ENCODE measurements at regions not wholly inside any gene's neighbourhood (a gene's known extent, or its start where the extent isn't known, plus 50 kb on each side); places are given as distances from the start of the nearest gene placed in this dataset.
"Not testable (repeated sequence)": the region's sequence is repeated elsewhere in the genome, so short reads cannot be mapped to it uniquely, and the experiment has no call there.

DNA sequence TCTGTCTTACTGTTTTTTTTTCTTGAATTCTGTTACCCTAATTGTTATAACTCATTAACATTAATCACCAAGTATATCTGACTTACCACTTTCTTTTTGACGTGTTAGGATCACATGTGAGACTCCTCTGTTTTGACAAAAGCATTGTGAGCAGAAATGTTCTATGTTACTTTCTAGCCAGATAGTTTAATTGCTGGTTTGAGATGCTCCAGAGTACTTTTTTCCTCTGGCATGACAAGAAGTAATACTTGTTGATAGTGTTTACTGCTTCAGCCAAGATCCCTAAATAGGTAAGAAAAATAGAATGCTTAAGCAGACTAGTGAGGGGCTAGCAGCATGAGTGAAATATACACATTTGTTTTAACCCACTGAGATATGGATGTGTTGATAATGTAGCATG is 303.9 kb upstream of the PABPC4L start:
- DNase-seq: no peak

GRCh38 chr4:134501973-134502643 is 300.5 kb upstream of the PABPC4L start:
- DNase-seq: no peak

GRCh38 chr4:134501488-134501887 is 299.9 kb upstream of the PABPC4L start:
- DNase-seq: not testable (repeated sequence)

DNA sequence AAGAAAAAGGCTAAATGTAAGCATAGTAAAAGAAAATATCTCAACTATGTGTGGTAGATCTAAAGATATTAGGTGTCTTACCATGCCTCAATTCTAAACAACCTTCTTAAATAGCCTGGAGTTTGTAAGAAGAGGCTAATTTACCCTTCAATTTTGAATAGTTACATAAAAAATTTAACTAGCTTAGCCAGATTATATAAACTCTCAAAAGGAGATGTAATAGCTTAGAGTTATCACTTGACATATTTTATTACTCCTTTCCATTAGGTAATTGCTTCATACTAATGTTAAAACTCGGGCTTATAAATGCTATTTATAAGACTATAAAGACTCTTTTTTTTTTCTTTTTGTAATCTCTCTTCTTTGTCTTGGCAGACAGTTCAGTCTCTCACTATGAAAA is 297.5 kb upstream of the PABPC4L start:
- no peak for DNase-seq

GRCh38 chr4:134490863-134491262 is 289.3 kb upstream of the PABPC4L start:
- DNase-seq: no peak

DNA sequence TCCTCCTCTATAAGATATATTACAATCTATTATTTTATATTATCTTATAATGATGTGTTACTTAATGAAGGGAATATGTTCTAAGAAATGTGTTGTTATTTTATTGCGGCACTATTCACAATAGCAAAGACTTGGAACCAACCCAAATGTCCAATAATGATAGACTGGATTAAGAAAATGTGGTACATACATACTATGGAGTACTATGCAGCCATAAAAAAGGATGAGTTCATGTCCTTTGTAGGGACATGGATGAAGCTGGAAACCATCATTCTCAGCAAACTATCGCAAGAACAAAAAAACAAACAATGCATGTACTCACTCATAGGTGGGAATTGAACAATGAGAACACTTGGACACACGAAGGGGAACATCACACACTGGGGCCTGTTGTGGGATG is 281.9 kb upstream of the PABPC4L start:
- not testable (repeated sequence) for DNase-seq

- no peak for DNase-seq
These were observed 270.0 kb upstream of the PABPC4L start for GRCh38 chr4:134471569-134471968.

GRCh38 chr4:134470544-134470943 is 269.0 kb upstream of the PABPC4L start:
- DNase-seq: peak; percentile 3

- no peak for DNase-seq
These were observed 263.8 kb upstream of the PABPC4L start for GRCh38 chr4:134465417-134465816.

DNA sequence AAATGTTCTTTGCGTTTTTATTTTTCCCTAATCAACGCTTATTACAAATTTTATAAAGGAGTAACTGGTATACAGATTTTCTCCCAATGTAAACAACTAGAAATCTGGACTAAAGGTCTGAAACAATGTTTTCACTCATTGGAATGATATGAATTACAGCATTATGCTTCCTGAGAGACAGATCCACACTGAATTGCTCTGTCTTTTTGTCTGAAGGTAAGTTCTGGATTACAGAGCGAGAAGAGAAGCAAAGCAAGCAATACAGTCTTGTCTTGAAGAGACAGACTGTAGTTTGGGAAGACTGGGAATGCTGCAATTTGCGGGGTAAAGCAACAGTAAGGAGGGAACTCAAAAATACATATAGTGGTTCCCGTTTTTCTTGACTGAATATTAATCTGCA is 262.2 kb upstream of the PABPC4L start:
- no peak for DNase-seq

GRCh38 chr4:134426821-134427220 is 225.2 kb upstream of the PABPC4L start:
- DNase-seq: no peak

DNA sequence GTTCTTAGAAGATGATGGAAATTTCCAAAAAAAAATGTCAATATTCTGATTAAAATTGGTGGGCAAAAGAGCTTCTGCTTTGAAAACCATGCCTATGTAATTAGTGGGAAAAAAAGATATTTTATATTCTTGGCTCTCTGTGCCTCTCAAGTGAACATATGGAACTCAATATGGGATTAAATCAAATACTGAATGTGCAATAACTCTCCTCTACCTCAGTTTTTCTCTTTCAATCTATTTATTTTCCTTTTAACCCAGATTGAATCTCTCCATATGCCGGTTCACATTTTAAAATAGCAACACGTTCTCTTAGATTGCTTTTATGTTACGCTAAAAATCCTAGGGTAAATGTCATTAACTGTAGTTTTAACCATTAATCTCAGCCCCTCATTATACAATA is 224.2 kb upstream of the PABPC4L start:
- DNase-seq: no peak

GRCh38 chr4:134422776-134423175 is 221.2 kb upstream of the PABPC4L start:
- DNase-seq: no peak

- DNase-seq: no peak
These were observed 220.1 kb upstream of the PABPC4L start for GRCh38 chr4:134421734-134422133.

DNA sequence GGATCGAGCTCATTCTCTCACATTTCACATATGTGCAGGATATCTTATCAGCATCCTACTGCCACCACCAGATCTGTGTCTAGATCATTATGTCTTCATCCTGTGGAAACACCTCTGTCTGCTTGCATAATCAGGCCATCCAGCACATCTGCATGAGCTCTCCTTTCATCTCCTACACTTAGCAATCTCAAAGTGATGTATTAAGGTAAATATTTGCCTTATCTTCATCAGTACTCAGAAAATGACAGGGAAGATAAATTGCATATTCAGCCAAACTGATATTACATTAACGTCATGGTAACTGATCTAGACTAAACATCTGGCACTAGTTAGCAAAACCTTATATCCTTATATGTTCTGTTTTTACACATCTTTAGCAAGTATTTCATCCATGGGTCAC is 207.3 kb upstream of the PABPC4L start:
- no peak for DNase-seq

- DNase-seq: no peak
These were observed 200.2 kb upstream of the PABPC4L start for GRCh38 chr4:134401798-134402197.

DNA sequence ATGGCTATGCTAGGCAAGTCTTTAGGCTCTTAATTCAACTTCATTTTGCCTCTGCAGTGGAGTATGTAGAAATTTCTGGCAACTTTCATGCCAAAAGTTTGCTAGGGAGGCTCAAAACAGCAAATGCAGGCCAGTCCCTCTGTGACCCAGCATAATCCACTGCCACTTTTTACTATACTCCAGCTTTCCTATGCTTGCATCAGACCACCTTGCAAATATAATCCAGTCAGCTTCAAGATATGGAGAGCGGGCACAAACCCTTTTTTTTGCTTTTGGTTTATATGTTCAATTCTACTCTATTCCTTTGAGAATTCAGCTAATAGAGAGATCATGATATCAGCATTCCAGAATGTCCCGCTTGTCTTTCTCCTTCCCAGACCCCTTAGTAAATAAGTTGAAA is 192.0 kb upstream of the PABPC4L start:
- DNase-seq: no peak

GRCh38 chr4:134390319-134390718 is 188.7 kb upstream of the PABPC4L start:
- no peak for DNase-seq

GRCh38 chr4:134388351-134388750 is 186.8 kb upstream of the PABPC4L start:
- DNase-seq: no peak

- DNase-seq: no peak
These were observed 181.1 kb upstream of the PABPC4L start for GRCh38 chr4:134382478-134383227.

DNA sequence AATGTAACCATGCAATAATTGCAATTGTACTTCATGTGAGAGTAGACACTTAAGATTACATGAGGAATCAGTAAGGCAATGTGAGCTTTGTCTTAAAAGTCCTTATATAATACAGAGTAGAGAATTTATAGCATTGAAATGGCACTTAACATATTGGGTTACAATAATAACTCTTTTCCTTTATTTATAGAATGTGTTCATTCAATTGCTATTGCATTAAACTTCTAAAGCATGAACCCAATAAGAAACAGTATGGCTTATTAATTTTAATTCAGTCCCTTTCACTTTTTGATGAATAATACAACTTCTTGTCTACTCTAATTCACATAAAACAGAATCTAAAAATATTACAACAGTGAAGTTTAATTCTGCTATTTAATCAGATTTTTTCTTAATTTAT is 174.2 kb upstream of the PABPC4L start:
- DNase-seq: no peak

GRCh38 chr4:134365852-134366251 is 164.3 kb upstream of the PABPC4L start:
- DNase-seq: no peak

DNA sequence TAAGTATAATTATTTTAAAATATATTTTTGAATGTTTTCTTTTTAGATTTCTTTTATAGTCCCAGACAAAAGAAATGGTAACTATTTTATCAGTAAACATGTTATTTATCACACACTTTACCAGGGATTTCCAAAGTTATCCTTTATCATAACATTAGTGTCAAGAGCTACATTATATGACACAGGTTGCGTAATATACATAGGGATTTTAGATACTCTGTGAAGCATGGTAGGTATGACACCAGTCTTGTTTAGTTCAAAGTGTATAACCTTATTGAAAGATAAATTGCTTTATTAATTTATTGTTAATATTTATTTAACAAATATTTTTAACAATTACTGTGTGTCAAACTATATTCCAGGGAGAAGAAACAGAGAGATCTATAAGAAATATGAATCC is 163.3 kb upstream of the PABPC4L start:
- no peak for DNase-seq

DNA sequence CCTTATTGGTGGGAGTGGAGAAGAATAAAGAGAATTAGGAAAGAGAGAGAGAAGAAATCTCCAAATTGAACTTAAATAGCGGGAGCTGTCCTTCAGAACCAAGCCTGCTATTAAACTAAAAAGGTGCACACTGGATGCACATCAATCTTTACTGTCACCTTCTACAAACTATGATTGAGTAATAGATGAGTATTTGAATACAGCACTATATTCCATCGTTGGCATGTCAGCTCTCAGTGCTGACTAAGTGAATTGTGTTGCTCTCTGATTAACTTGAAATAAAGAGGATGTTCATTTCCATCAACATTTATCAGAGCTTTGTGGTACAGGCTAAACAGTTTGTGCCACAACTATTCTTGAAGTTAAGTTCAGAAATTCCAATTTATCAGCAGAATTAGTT is 143.7 kb upstream of the PABPC4L start:
- DNase-seq: no peak
